ENCODE measurements at regions not wholly inside any gene's neighbourhood (a gene's known extent, or its start where the extent isn't known, plus 50 kb on each side); places are given as distances from the start of the nearest gene placed in this dataset.

DNA sequence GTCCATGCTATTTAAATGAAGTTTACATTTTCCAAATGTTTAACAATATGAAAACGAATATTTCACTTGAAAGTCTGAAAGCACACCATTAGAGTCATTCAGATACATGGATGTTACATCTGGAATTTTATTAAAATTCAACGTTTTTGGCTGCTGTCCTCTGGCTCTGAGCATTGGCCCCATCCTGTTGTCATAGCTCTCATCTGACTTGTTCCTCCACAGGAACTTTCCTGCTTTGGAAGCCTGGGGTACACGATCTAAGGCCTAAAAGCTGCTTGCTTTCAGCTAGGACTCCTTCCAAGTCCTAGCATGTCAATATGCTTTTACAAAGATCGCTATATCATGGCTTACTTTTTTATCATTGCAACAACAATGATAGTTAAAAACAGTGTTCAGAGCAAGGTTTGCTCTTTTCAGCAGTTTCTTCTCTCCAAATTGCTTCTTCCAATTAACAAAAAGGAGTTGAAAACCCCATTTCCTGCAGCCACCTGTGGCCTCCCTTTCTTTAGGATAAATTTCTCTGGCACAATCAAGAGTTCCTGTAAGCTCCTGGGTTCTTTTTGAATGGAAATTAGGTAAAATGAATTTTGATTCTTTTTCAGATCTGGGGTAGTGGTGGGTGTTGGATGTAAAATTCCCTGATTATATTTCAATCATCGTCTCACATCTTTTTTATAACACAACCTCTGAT, 413.4 kb upstream of the AGA start:
- H3K4me1 Mint-ChIP-seq, result no peaks in the 10 kb centered on the region
- H3K27me3 Mint-ChIP-seq, result no peaks in the 10 kb centered on the region
- H3K27ac Mint-ChIP-seq, result no peak overlapping the region
- H3K4me3 Mint-ChIP-seq, result no peak overlapping the region
- no peaks in the 10 kb centered on the region for H3K36me3 Mint-ChIP-seq
- H3K9me3 Mint-ChIP-seq, result peaks cover 0 to 4% (median 0%) of the 10 kb centered on the region in 3 donors

DNA sequence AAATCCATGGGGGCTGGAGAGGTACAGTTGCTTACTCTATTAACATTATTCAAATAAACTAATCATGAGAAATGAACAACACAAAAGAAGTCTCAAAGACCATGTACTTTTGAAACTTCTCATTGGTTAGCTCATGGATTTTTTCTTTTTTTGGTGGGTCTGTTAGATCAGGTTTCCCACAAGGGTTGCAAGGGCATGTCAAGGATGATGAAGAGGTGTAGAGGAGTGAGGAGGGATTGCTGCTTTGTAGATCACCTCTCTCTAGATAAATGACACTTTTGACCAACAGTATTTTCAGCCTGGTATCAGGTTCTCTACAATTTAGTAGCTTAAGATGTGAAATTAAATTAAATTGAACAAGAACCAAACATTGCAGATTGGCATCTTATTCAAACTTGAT, 417.9 kb upstream of the AGA start:
- H3K9me3 Mint-ChIP-seq, result peaks cover 0 to 1% (median under 1%) of the 10 kb centered on the region in 3 donors
- no peak overlapping the region for H3K4me3 Mint-ChIP-seq
- H3K36me3 Mint-ChIP-seq, result no peaks in the 10 kb centered on the region
- H3K4me1 Mint-ChIP-seq, result no peaks in the 10 kb centered on the region
- no peak overlapping the region for H3K27ac Mint-ChIP-seq
- H3K27me3 Mint-ChIP-seq, result no peaks in the 10 kb centered on the region

GRCh38 chr4:177861551-177862094, 419.4 kb upstream of the AGA start:
- H3K4me1 Mint-ChIP-seq, result peaks cover 0 to 2% (median 0%) of the 10 kb centered on the region in 3 donors
- no peak overlapping the region for H3K4me3 Mint-ChIP-seq
- H3K9me3 Mint-ChIP-seq, result peaks cover 0 to 11% (median 1%) of the 10 kb centered on the region in 3 donors
- no peaks in the 10 kb centered on the region for H3K27me3 Mint-ChIP-seq
- H3K36me3 Mint-ChIP-seq, result no peaks in the 10 kb centered on the region
- no peak overlapping the region for H3K27ac Mint-ChIP-seq

- Mint-ChIP-seq H3K27me3 (no peaks in the 10 kb centered on the region), H3K4me1 (peaks cover 0 to 2% (median 0%) of the 10 kb centered on the region in 3 donors), H3K9me3 (peaks cover 0 to 11% (median 1%) of the 10 kb centered on the region in 3 donors), H3K36me3 (no peaks in the 10 kb centered on the region), H3K27ac (no peak overlapping the region), H3K4me3 (no peak overlapping the region)
Measured at GRCh38 chr4:177862541-177863176, 420.4 kb upstream of the AGA start.

DNA sequence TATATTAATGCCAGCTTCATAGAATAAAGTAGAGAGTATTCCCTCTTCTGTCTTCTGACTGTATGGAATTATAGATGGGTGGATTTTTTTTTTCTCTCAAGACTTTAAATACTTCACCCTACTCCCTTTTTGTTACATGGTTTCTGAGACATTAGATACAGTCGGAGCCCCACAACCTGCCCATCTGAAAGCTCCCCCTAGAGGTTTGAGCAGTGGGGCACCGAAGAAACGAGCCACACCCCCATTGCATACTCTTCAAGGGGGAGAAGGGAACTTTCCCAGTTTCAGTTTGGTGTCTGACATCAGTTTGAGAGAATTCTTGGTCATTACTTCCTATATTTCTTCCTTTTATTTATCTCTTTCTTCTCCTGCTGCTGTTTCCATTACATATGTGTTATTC, 437.6 kb upstream of the AGA start:
- H3K27ac Mint-ChIP-seq, result no peak overlapping the region
- H3K4me1 Mint-ChIP-seq, result no peaks in the 10 kb centered on the region
- H3K36me3 Mint-ChIP-seq, result no peaks in the 10 kb centered on the region
- peaks cover 0 to 2% (median 0%) of the 10 kb centered on the region in 3 donors for H3K9me3 Mint-ChIP-seq
- H3K27me3 Mint-ChIP-seq, result no peaks in the 10 kb centered on the region
- H3K4me3 Mint-ChIP-seq, result no peak overlapping the region

DNA sequence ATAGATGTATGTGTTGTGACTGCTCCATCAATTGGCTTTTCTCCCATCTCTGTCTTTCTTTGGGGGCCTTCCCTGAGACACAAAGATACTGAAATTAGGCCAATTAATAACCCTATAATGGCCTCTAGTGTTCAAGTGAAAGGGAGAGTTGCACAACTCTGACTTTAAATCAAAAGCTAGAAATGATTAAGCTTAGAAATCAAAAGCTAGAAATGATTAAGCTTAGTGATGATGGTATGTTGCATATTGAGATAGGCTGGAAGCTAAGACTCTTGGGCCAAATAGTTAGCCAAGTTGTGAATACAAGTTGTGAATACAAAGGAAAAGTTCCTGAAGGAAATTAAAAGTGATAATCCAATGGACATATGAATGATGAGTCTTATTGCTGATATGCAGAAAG, 452.9 kb upstream of the AGA start:
- no peaks in the 10 kb centered on the region for H3K36me3 Mint-ChIP-seq
- H3K27ac Mint-ChIP-seq, result no peak overlapping the region
- H3K27me3 Mint-ChIP-seq, result no peaks in the 10 kb centered on the region
- H3K4me3 Mint-ChIP-seq, result no peak overlapping the region
- H3K9me3 Mint-ChIP-seq, result peaks cover 4 to 10% (median 5%) of the 10 kb centered on the region in 3 donors
- H3K4me1 Mint-ChIP-seq, result no peaks in the 10 kb centered on the region

- no peaks in the 10 kb centered on the region for H3K4me1 Mint-ChIP-seq
- H3K36me3 Mint-ChIP-seq, result no peaks in the 10 kb centered on the region
- peaks cover 2 to 13% (median 5%) of the 10 kb centered on the region in 3 donors for H3K9me3 Mint-ChIP-seq
- H3K4me3 Mint-ChIP-seq, result no peak overlapping the region
- H3K27me3 Mint-ChIP-seq, result no peaks in the 10 kb centered on the region
- no peak overlapping the region for H3K27ac Mint-ChIP-seq
Measured at GRCh38 chr4:177901786-177902185, 459.5 kb upstream of the AGA start.

- no peaks in the 10 kb centered on the region for H3K27me3 Mint-ChIP-seq
Measured at GRCh38 chr4:177902386-177902785, 460.1 kb upstream of the AGA start.

DNA sequence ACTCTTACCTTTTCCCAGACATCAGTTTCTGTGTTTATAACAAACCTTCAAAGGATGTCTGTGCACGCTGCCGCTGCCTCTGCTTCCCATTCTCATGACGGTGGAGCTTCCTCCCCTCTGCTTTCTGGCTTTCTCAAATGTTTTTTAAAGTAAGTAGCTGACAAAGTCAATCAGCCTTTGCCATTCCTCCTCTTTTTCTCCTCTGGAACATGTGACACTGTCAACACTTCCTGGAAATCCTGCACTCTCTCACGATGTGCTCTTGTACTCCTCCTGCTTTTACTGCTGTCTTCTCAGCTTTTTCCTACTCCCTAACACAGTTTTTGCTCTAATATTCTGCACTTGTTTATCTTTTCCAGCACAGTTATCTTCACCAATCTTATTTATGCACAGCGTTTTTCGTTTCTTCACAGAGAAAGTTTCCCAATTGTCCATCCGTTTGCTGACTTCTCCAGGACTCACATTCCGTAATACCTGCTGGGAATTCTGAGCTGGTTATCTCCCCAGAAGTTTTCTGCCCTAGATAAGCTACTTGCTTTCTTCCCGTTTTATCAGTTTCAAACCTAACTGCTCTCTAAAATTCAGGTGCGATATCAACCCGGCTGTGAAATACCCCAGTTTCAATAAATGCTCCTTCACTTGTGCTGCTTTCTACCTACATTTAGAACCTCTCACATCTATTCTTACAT, 465.6 kb upstream of the AGA start:
- Mint-ChIP-seq H3K4me1 (no peaks in the 10 kb centered on the region), H3K27ac (no peak overlapping the region), H3K27me3 (no peaks in the 10 kb centered on the region), H3K36me3 (no peaks in the 10 kb centered on the region), H3K4me3 (no peak overlapping the region), H3K9me3 (peaks cover 0 to 8% (median 0%) of the 10 kb centered on the region in 3 donors)

More at GRCh38 chr4:177902386-177902785, 460.1 kb upstream of the AGA start:
- no peaks in the 10 kb centered on the region for H3K4me1 Mint-ChIP-seq
- H3K4me3 Mint-ChIP-seq, result no peak overlapping the region
- H3K9me3 Mint-ChIP-seq, result peaks cover 2 to 13% (median 5%) of the 10 kb centered on the region in 3 donors
- H3K27ac Mint-ChIP-seq, result no peak overlapping the region
- no peaks in the 10 kb centered on the region for H3K36me3 Mint-ChIP-seq

DNA sequence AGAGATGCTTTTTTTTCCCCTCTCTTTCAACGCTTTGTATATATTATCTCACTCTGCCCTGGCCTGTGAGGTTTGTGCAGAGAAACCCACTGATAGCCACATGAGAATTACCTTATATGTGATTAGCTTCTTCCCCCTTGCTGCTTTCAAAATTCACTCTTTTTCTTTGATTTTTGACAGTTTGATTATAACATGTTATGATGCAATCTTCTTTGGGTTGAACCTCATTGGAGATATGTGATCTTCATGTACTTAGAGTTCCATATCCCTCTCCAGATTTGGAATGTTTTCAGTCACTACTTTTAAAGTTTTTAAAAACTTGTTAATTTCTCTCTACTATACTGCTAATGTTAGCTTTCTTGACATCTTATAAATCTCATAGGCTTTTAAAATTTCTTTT, 479.5 kb upstream of the AGA start:
- peaks cover 4 to 10% (median 5%) of the 10 kb centered on the region in 3 donors for H3K9me3 Mint-ChIP-seq
- H3K27ac Mint-ChIP-seq, result no peak overlapping the region
- no peaks in the 10 kb centered on the region for H3K36me3 Mint-ChIP-seq
- no peaks in the 10 kb centered on the region for H3K27me3 Mint-ChIP-seq
- no peak overlapping the region for H3K4me3 Mint-ChIP-seq
- no peaks in the 10 kb centered on the region for H3K4me1 Mint-ChIP-seq

- H3K4me1 Mint-ChIP-seq, result no peaks in the 10 kb centered on the region
- peaks cover 3 to 5% (median 4%) of the 10 kb centered on the region in 3 donors for H3K9me3 Mint-ChIP-seq
- no peak overlapping the region for H3K27ac Mint-ChIP-seq
- no peaks in the 10 kb centered on the region for H3K27me3 Mint-ChIP-seq
- H3K36me3 Mint-ChIP-seq, result no peaks in the 10 kb centered on the region
- no peak overlapping the region for H3K4me3 Mint-ChIP-seq
Measured at GRCh38 chr4:177923888-177924287, 481.7 kb upstream of the AGA start.

GRCh38 chr4:177937041-177937440, 494.8 kb upstream of the AGA start:
- Mint-ChIP-seq H3K27me3 (no peaks in the 10 kb centered on the region), H3K36me3 (no peaks in the 10 kb centered on the region), H3K4me3 (no peak overlapping the region), H3K9me3 (peaks cover 2 to 6% (median 5%) of the 10 kb centered on the region in 3 donors), H3K4me1 (no peaks in the 10 kb centered on the region), H3K27ac (no peak overlapping the region)

DNA sequence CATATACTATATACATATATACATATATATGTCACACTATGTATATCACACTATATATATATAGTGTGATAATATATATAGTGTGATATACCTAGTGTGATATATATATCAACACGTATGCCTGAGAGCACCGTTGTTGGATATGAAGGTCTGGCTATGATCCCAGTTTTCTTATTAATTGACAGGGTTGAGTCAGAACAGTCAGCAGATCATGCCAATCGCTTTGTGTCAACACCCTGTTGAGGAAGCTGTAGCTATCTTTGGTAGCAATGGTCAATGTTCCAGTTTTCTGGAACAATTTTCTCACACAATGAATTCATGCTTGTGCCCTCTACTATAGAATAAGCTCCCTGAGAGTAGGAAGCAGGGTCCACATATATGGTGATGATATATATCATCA, 496.0 kb upstream of the AGA start:
- Mint-ChIP-seq H3K27ac (no peak overlapping the region), H3K4me1 (no peaks in the 10 kb centered on the region), H3K9me3 (peaks cover 2 to 6% (median 5%) of the 10 kb centered on the region in 3 donors), H3K27me3 (no peaks in the 10 kb centered on the region), H3K4me3 (no peak overlapping the region), H3K36me3 (no peaks in the 10 kb centered on the region)

DNA sequence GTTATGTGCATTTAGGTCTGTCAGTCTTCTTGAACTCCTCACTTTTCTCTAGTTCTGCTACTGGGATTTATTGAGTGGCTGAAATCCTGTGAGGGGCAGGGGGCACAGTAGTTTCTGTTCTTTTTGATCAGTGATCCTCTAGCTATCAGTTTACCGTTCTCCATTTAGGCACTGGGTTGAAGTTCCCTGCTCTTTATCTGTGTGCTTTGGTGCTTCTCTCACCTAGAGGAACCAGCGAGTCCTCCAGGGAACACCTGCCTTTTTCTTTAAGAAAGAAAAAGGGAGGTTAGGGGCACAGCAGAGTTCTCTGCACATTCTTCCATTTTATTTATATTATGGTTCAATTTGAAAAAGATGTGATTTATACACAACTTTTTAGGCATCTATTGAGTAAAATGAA, 503.0 kb upstream of the AGA start:
- no peaks in the 10 kb centered on the region for H3K36me3 Mint-ChIP-seq
- peaks cover 0 to 4% (median 4%) of the 10 kb centered on the region in 3 donors for H3K9me3 Mint-ChIP-seq
- H3K4me3 Mint-ChIP-seq, result no peak overlapping the region
- no peak overlapping the region for H3K27ac Mint-ChIP-seq
- H3K4me1 Mint-ChIP-seq, result no peaks in the 10 kb centered on the region
- no peaks in the 10 kb centered on the region for H3K27me3 Mint-ChIP-seq

DNA sequence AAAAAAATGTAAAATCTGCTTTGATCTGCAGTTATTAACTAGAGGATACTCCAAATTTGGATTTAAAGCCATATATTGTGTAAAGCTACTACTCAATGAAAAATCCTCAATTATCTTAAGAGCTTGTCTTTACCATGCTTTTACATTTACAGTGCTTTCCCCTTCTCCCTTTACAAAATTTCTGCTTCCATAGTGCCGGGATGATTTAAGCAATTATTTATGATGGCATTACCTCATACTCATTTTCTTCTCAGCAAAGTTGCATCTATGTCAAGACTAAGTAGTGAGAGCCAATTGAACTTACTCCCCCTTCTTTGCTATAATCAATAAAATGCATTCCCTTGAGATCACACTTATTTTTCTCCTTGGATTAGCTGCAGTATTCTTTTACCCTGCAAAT, 505.4 kb upstream of the AGA start:
- H3K4me3 Mint-ChIP-seq, result no peak overlapping the region
- no peaks in the 10 kb centered on the region for H3K4me1 Mint-ChIP-seq
- no peaks in the 10 kb centered on the region for H3K36me3 Mint-ChIP-seq
- peaks cover 0 to 4% (median 1%) of the 10 kb centered on the region in 3 donors for H3K9me3 Mint-ChIP-seq
- H3K27me3 Mint-ChIP-seq, result no peaks in the 10 kb centered on the region
- H3K27ac Mint-ChIP-seq, result no peak overlapping the region

Measured in IgD-negative memory B cell (primary cell).